Motor neuron (in vitro differentiated cells): ENCODE measurements at regions not wholly inside any gene's neighbourhood (a gene's known extent, or its start where the extent isn't known, plus 50 kb on each side); places are given as distances from the start of the nearest gene placed in this dataset.
"Not testable (repeated sequence)": the region's sequence is repeated elsewhere in the genome, so short reads cannot be mapped to it uniquely, and the experiment has no call there.

Experiments
- ATAC-seq, 8 experiments: fragments of 200-7000 bp; cut with Tn5 transposase; replicated peaks in 6 of 8; 2 replicates each; pipeline ENCODE4 v1.8.0; 2021; ENCODE audit warnings: mild to moderate bottlenecking in 8 of 8, moderate library complexity in 8 of 8
- H3K27ac ChIP-seq, 2 donors: fragments of 250-450 bp; sonication (Bioruptor Pico); 2 replicates each; pipeline ENCODE4 v1.9.0; 2021; ENCODE audit warnings: antibody characterized with exemption in 2 of 2, mild to moderate bottlenecking in 2 of 2, moderate library complexity in 1 of 2
- H3K4me1 ChIP-seq, 2 donors: fragments of 250-450 bp; sonication (Bioruptor Pico); replicated peaks in 1 of 2; 2 replicates each; pipeline ENCODE4 v1.6.1; 2021; ENCODE audit warnings: antibody characterized with exemption in 2 of 2, mild to moderate bottlenecking in 2 of 2, moderate library complexity in 1 of 2
- H3K4me3 ChIP-seq, 5 donors: fragments of 250-450 bp; sonication (Bioruptor Pico); 2 replicates each; pipeline ENCODE4 v1.9.0; 2021; ENCODE audit warnings: antibody characterized with exemption in 5 of 5, mild to moderate bottlenecking in 5 of 5, moderate library complexity in 4 of 5
- WGBS, 10 experiments: fragments of 450-650 bp; shearing (Covaris generic); methylation state at CpG; one replicate each; pipeline ENCODE4 v1.0.0; 2022; 5-methylcytosine and 5-hydroxymethylcytosine counted together
- in situ Hi-C, 9 experiments: fragments of 400-800 bp; cut with MboI; loops; one replicate each; pipeline ENCODE4 v1.15.0; 2021; ENCODE audit warnings: low sequenced_read_pairs in 9 of 9, low pct_unique_long_range_greater_than_20kb in 2 of 9; ENCODE audit not compliant: unreplicated experiment in 9 of 9

- 70 to 100% (median 93%) methylated on average over 2 to 9 of the region's 10 CpGs for WGBS, 10 experiments
- Histone ChIP-seq H3K4me3 (no peak overlapping the region), H3K4me1 (peaks cover 22 to 29% of the 10 kb centered on the region in 2 donors), H3K27ac (no peak overlapping the region)
- in situ Hi-C loops: no loop called here
- ATAC-seq: peak in 2 of 8 experiments; percentile 26 to 56
These were observed 135.0 kb downstream of the RALA start for GRCh38 chr7:39758234-39758970.

GRCh38 chr7:39761449-39761848, 138.1 kb downstream of the RALA start:
- ATAC-seq: peak in 2 of 8 experiments; percentile 68 to 78
- in situ Hi-C loops: no loop called here
- Histone ChIP-seq H3K4me1 (peaks cover 16 to 22% of the 10 kb centered on the region in 2 donors), H3K27ac (no peak overlapping the region), H3K4me3 (no peak overlapping the region)
- 57 to 87% (median 80%) methylated on average over 1 to 6 of the region's 6 CpGs; no CpG with 5 or more reads in 2 of the 10 experiments for WGBS, 10 experiments

DNA sequence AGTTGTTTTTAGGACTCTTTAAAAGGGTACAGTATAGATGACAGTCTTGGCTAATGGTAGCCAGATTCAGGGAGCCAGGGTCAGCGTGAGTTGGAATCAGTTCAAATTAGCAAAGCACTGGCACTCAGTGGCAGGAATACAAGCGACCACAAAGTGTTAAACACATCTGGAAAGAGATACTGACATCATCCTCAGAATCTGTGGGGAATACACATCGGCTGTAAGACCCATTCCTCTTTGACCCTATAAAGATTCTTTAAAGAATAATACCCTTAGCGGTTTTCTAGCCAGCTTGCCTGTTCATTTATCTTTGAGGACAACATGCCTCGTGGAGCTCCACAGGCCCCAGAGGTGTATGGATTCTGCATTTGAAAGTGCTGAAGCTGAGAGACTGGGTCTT, 139.1 kb downstream of the RALA start:
- in situ Hi-C loops, H3K27ac ChIP-seq, ATAC-seq, H3K4me3 ChIP-seq: not testable (repeated sequence)
- WGBS, 10 experiments: 14 to 78% (median 47%) methylated on average over 1 to 3 of the region's 5 CpGs; no CpG with 5 or more reads in 4 of the 10 experiments
- peaks cover 16 to 22% of the 10 kb centered on the region in 2 donors for H3K4me1 ChIP-seq

DNA sequence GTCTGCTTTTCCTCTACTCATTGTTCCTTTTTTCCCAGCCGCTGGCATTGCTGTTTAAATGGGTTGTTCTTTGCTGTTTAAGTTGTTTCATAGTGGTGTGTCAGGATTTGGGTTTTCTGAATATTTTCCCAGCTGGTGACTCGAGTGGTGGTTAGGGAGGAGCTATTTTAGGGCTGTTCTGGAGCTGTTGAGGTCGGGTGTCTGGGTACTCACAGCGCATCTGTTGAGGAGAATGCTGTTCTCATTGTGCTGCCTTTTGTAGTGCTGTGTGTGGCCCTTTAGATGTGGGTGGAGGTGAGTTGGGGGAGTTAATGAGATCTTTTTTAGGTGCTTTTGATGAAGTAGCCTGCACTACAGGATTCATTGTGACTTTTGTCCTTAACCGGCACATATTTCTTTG, 139.5 kb downstream of the RALA start:
- H3K4me3 ChIP-seq, H3K27ac ChIP-seq, ATAC-seq, in situ Hi-C loops: not testable (repeated sequence)
- H3K4me1 ChIP-seq: peaks cover 16 to 22% of the 10 kb centered on the region in 2 donors
- 47 to 100% methylated on average over 1 to 2 of the region's 5 CpGs; no CpG with 5 or more reads in 8 of the 10 experiments for WGBS, 10 experiments

GRCh38 chr7:39765833-39766232, 142.5 kb downstream of the RALA start:
- 33 to 100% (median 72%) methylated on average over 1 to 3 of the region's 4 CpGs for WGBS, 10 experiments
- H3K27ac ChIP-seq, H3K4me3 ChIP-seq, ATAC-seq, in situ Hi-C loops: not testable (repeated sequence)
- H3K4me1 ChIP-seq: peaks cover 16 to 22% of the 10 kb centered on the region in 2 donors

DNA sequence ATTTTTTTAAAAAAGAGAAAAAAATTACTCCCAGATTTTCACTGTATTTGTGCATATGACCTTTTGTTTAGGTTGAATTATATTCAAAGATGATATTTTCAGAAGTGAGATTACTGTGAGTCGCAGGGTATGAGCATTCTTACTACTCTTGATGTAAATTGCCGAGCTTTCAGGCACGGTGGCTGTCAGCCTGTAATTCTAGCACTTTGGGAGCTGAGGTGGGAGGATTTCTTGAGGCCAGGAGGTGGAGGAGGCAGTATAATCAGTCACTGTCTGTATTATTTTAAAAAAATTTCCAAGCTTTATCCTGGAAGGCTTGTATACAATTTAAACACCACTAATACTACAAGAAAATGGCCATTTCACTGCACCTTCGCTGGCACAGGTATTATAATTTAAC, 145.1 kb downstream of the RALA start:
- H3K4me1 ChIP-seq, in situ Hi-C loops, H3K27ac ChIP-seq, H3K4me3 ChIP-seq, ATAC-seq: not testable (repeated sequence)
- WGBS, 10 experiments: 51 to 100% (median 80%) methylated on average over 1 to 2 of the region's 4 CpGs; no CpG with 5 or more reads in 5 of the 10 experiments

GRCh38 chr7:39774341-39774851, 151.0 kb downstream of the RALA start:
- ATAC-seq: not testable (repeated sequence)

DNA sequence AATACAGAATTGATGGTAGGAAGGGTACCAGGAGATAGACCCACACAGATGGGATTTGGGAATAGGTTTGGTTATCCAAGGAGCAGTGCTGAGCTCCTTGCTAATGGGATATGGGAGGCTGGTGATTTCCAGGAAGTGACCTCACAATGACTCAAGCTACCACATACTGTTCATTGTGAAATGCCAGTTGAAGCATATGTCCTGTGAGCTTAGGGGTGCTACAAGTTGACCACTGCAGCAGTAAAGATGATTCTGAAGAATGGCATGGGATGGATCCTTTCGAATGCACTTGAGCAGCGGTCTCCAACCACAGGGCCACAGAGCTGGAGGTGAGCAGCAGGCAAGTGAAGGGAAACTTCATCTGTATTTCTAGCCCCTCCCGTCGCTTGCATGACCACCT, 158.2 kb downstream of the RALA start:
- no CpG with 5 or more reads among the region's 4 CpGs for WGBS, 10 experiments
- H3K4me3 ChIP-seq, ATAC-seq, in situ Hi-C loops, H3K4me1 ChIP-seq, H3K27ac ChIP-seq: not testable (repeated sequence)

More at GRCh38 chr7:39774341-39774851, 151.0 kb downstream of the RALA start:
- H3K4me1 ChIP-seq, H3K4me3 ChIP-seq, H3K27ac ChIP-seq, in situ Hi-C loops: not testable (repeated sequence)
- 67 to 100% (median 95%) methylated on average over 1 to 5 of the region's 9 CpGs; no CpG with 5 or more reads in 3 of the 10 experiments for WGBS, 10 experiments

DNA sequence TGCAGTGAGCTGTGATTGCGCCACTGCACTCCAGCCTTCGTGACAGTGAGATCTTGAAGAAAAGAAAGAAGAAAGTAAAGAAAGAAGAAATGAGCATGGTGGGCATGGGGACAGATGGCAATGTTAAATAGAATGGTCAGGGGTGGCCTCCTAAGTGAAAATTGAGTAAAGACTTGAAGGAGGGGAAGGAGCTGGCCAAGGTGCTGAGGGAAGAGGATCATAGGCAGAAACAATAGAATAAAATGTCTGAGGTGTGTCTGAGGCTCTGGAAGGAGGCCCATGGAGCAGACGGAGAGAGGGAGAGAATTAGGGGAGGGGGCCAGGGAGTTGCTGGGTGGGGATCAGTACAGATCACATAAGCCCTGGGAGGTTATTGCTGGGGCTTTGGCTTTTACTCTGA, 163.1 kb downstream of the RALA start:
- H3K4me1 ChIP-seq, ATAC-seq, H3K27ac ChIP-seq, in situ Hi-C loops, H3K4me3 ChIP-seq: not testable (repeated sequence)
- 88 to 100% (median 95%) methylated on average over 2 of the region's 3 CpGs; no CpG with 5 or more reads in 6 of the 10 experiments for WGBS, 10 experiments

DNA sequence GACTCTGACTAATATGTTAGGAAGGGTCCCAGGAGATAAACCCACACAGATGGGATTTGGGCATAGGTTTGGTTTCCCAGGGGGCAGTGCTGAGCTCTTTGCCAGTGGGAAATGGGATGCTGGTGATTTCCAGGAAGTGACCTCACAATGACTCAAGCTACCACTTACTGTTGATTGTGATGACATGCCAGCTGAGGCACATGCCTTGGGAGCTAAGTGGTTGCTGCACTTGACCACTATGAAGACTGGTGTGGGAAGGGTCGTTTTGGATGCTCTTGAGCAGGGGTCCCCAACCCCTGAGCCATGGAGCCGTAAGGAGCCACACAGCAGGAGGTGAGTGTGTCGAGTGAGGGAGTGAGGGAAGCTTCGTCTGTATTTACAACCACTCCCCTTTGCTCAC, 159.0 kb upstream of the CDK13 start:
- WGBS, 10 experiments: 85 to 100% methylated on average over 1 to 4 of the region's 4 CpGs; no CpG with 5 or more reads in 8 of the 10 experiments
- H3K4me3 ChIP-seq, ATAC-seq, H3K4me1 ChIP-seq, in situ Hi-C loops, H3K27ac ChIP-seq: not testable (repeated sequence)

DNA sequence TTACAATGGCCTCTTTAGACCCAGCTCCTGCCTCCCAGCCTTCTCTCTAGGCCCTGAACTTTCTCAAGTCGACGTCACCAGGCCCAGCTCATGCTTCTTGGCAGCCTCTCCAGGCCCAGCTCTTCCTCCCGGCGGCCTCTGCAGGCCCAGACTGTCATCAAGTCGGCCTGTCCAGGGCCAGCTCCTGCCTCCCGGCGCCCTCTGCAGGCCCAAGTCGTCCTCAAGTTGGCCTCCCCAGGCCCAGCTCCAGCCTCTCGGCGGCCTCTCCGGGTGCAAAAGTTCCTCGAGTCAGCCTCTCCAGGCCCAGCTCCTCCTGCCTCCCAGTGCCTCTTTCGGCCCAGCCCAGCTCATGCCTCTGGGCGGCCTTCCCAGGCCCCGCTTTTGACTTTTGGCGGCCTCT, 158.1 kb upstream of the CDK13 start:
- WGBS, 10 experiments: 42 to 70% methylated on average over 2 of the region's 16 CpGs; no CpG with 5 or more reads in 8 of the 10 experiments
- ATAC-seq, H3K27ac ChIP-seq, H3K4me3 ChIP-seq, H3K4me1 ChIP-seq, in situ Hi-C loops: not testable (repeated sequence)

DNA sequence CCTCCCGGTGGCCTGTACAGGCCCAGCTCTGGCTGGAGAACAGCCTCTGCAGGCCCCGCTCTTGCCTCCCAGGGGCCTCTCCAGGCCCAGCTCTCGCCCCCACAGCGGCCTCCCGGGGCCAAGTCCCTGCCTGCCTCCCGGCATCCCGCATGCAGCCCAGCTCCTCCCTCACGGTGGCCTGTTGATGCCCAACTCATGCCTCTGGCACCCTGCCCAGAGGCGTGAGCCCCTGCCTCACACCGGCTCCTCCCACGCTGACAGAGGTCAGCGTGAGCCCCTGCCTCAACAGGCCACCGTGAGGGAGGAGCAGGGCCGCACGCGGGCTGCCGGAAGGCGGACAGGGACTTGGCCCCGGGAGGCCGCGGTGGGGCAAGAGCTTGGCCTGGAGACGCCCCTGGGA, 157.0 kb upstream of the CDK13 start:
- H3K4me1 ChIP-seq, ATAC-seq, in situ Hi-C loops, H3K27ac ChIP-seq, H3K4me3 ChIP-seq: not testable (repeated sequence)
- no CpG with 5 or more reads among the region's 22 CpGs for WGBS, 10 experiments

DNA sequence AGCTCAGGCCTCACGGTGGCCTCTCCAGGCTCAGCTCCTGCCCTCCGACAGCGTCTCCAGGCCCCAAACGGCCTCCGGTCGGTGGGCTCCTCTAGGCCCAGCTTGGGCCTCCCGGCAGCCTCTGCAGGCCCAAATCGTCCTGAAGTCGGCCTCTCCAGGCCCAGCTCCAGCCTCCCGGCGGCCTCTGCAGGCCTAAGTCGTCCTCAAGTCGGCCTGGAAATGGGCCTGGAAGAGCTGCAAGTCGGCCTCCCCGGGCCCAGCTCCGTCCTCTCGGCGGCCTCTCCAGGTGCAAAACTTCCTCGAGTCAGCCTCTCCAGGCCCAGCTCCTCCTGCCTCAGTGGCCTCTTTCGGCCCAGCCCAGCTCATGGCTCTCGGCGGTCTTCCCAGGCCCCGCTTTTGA, 156.2 kb upstream of the CDK13 start:
- H3K27ac ChIP-seq, H3K4me1 ChIP-seq, H3K4me3 ChIP-seq, ATAC-seq, in situ Hi-C loops: not testable (repeated sequence)
- WGBS, 10 experiments: no CpG with 5 or more reads among the region's 23 CpGs
